NCI-H187 treated with DMSO at 0.1 percent for 48 hours (cell line): ENCODE measurements at regions not wholly inside any gene's neighbourhood (a gene's known extent, or its start where the extent isn't known, plus 50 kb on each side); places are given as distances from the start of the nearest gene placed in this dataset.

Experiments used
- DNase-seq: peaks from one replicate; lab custom pipeline; 2025; lab: John Stamatoyannopoulos, UW

DNA sequence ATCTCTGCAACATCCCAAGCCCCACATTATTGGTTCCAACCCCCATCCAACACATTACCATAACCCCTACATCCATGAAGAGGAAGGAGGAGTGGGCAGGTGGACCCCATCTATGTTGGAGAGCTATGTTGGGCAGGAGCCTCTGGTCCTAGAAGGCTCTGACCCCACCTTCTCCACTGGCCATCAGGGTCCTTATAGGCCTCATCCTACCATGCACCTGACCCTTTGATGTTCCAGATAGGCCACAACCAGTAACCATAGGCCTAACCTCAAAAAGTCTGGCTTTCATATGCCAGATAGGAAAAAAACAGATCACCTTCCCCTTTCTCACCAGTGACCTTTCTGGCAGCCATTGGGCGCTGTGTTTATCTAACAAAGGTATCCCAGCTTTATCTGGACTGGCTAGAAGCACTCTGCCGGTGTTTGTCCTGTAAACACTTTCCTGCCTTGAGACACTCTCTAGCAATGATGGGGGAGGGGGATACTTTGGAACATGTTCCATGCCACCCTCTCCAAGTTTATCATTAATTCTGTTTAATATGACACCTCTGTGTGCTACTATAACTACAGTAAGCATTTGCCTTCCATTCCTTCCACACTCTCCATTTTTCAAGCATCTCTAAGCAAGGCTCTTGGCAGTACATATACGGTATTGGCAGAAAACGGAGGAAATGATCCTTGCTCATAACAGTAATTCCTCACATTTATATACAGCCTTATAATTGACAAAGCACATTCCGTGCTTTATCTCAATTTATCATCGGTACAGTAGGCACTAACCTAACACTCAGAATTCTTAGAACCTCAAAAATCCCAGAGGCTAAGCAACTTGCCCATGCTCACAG is 377.1 kb downstream of the VPS13C start:
- no peak for DNase-seq

DNA sequence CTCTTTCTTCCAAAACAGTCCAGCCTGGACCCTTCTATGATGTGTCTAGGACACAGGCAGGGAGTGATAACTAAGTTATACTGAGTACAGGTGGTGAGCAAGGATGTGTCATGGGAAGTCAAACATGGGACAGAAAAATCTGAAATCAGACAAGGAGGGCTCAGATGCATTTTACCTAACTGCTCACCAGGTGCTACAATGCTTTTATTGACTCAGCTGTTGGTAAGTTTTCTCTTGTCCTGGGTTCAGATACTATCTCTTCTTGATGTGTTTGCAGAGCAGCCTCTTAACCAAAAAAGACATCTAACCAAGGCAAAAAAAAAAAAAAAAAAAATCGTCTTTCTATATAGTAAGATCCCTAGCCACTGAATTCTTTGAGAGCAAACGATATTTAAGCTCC is 378.6 kb downstream of the VPS13C start:
- no peak for DNase-seq

DNA sequence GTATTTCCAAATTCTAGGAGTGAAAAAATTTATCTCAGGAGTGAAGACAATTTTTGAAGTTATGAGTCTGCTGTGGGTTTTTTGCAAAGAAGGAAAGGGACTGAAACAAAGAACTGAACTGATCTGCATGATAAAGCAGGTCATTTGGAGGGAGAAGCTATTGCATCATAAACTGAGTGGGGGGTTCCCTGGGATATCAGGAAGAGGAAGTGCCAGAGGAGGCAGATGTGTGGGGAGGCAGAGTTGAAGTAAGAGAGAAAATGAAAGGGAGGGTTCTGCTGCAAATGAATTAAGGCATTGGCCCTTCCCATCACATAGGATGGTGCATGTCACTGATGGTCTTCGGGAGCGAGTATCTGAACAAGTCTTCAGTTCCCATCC is 379.2 kb downstream of the VPS13C start:
- DNase-seq, result no peak

DNA sequence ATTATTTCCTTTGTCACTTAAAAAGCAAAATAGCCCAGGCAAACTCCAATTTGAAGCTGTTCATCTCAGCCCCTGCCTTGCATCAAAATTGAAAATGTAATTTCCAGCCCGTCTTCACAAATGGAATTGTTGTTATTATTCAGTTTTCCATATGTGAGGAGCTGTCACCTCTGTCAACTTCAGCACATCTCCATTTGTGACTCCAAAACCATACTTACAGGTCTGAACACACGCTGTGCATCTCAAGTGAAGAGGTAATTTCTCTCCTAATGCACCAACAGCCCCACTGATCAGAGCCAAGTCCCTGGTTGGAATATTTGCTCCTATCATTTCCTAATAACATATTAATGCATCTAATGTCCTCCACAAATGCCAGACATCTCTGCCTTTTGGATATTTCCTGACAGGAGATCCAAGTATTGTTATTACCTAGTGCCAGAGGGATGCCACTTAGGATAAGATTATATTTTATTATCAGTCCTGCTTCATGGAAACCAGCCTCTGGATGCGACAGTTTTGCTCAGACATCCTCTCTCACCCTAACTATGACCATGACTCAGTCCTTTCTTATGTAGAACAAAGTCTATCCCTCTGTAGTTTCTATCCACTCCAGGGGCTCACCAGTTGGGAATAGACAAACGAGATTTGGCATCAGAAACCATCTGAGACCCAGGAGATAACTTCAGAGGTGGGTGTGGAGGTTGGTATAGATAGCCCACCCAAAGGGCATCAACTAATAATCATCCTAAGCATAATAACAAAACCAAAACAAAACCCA is 379.8 kb downstream of the VPS13C start:
- no peak for DNase-seq

DNA sequence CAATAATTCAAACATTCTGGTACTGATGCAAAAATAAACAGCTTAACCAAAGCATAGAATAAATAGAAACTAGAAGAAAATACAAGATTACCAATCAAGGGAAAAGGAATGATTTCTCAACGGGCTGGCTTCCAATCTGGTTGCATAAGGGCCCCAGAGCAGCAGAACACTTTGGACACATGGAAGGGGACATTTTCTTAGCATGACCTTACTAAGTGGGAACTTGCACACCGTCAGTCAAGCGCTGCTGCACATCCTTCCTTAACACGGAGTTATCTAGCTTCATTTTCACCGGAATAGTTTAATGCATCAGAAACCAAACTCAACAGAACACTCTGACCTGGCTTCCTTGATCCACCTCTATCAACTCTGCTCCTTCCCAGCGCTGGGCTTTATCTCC is 388.5 kb downstream of the VPS13C start:
- DNase-seq, result no peak

DNA sequence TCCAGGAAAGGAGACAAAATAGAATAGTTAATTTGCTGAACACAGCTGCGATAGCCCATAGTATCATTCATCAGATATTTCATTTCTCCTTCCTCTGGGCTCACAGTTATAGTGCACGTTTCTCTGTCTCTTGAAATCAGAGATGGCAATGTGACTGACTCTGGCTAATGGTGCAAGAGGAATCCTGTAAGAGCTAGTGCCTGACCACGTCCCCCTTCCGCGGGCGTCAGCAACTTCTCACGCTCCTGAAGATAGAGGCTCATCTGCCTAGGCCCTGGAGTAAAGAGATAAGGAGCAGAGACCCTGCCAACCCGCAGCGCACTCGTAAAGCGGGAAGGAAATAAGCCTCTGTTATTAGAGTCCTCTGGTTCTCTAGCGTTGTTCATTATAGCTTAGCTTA is 391.8 kb downstream of the VPS13C start:
- DNase-seq, result no peak

DNA sequence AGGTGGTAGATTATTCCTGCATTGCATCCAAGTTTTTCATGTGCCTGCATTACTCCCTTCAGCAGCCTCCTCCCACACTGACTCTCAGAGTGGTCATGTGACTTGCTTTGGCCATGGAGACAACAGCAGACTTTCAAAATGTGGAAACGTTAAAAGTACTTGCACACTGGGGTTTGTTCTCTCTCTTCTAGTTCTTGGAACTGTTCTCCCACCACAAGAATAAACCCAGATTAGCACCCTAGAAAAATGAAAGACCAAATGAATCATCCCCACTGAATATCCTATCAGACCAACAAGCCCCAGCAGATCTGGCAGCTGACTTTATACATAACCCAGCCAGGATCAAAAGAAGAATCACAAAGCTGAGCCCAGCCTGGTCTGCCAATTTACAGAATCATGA is 398.5 kb downstream of the VPS13C start:
- no peak for DNase-seq

DNA sequence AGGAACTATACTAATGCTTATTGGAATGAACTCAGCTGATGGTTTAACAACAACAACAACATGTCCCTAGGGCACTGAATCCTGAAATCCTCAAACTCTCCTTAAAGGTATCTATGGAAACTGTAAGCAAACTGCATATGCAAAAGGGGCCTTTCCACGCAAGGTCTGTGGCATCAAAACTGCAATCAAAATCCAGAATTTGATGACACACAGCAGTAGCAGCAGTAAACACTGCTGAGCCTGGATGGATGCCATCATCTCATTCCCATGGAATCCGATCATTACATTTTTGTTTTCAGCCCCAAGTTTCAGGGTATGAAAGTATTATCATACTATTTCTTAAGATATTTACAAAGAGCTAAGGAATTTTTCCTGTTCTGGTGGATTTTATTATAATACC is 399.7 kb downstream of the VPS13C start:
- DNase-seq, result no peak

DNA sequence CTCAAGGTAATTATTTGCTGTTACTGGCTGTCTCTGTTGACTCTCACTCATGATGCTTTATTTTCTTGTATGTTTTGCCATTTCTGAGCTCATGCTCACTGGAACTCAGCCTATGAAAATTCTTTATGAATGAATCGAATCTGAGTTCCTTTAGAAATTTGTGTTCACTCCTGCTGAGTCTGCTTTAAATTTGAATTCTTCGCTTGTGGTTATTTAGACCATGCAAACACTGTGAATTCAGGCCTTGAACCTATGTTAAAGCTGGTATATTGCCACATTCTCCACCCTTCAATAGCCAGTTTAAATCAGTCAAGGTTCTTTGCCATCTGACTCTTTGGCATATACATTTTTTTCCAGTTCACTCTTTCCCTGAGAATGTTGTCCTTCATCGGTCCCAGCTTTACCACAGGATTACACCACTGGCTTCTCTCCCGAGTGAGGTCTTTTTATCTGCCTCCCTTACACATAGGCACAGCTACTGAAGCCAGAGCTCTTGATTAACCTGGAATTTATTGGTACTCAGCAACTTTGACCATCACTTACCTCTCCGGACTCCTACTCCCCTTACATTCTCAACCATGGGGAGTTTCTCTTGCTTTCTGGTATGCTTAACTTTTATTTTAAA is 400.6 kb downstream of the VPS13C start:
- no peak for DNase-seq

DNA sequence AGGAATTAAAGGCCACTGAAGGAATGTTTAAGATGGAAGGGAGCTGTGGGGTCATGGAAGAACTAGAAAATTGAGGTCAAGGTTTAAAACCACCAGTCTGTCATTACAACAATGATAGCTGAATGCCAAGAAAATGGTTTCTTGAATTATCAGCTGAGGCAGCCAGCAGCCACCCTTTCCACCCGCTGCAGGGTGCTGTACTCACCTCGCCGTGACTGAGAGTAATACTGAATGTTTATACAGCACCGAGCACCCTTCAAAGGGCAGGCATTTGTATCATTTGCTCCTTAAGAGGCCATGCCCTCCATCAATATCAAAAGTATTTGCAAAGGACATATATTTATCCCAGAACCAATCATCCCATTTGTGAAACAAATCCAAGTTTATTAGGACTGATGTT is 402.8 kb downstream of the VPS13C start:
- no peak for DNase-seq

DNA sequence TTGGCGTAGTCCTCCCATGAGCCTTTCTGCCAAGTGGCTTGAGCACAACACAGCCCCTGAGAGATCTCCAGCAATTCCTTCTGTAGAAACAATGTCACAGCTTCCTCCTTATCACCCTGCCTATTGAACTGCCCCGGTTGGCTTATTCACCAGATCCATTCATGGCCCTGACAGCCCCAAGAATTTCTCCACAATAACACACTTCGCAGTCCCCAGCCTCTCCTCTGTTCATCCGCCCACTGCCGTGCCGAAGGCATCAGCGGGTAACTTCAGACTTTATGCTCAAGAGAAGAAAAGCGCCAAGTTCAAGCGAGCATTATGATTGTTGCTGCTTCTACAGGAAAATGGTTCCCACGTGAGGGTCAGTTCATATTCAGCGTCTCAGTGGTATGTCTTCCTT is 403.9 kb downstream of the VPS13C start:
- no peak for DNase-seq

DNA sequence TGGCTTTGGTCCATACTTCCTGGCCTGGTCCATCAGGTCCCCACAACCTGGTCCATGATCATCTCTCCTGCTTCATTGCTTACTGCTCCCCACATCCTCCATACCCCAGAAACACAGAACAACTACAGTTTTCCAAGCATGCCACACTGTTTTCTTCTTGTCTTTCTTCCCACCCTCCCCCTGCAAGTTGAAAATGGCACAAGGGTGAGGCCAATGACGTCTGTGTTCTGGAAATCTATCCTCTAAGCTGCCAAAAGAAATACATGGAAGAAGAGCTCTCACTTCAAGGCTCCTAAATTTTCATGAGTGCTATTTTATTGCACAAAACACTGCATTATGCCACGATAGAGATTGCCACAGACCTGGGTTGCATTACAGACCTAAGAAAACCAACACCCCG is 404.4 kb downstream of the VPS13C start:
- DNase-seq, result no peak

DNA sequence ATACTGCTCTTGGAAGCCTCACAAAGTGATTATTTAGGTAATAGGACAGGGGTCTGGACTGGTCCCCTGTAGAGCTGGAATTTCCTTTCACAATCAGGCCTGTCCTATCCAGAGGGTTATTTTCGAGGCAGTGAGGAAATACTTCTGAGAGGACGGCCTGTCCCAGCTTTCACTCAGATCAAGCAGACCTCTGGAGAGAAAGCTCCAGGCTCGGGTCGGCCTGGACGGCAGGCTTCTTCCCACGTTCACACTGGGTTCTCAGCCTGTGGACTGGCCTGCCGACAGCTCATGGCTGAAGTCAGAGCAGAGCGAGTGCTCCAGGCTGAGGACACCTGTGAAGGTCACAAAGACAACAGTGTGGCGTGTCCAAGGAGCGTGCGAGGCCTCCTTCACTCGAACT is 405.3 kb downstream of the VPS13C start:
- no peak for DNase-seq

DNA sequence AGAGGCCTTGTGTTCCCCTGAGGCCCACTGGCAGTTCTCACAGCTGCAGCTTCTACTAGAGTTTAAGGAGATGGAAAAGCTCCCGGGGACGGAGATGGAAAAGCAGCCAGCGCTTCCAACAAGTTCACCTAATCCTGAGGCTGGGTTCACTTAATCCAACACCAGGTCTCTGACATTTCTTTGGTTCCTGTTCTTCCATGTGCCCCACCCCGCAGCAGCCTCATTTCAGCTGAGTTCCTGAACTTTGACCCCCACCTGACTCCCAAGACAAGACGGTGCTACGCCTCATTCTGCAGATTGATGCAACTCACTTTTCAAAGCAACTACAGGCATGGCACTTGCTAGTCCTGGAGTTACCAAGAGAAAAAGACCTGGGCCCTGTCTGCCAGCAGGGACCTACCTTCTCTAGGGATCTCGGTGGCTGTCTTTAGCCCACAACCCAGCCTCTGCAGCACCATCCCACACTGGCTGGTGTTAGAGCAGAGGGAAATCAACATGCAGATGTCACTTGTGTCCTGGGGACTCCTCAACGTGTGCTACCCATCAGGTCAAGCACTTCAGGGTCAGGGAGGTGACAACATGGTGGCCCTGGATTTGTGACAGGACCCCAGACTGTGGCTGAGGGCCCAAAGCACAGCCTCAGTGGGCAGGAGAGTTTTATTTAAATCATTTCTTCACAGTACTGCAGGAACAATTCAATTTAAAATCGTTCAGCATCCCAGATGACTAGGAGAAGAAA is 406.1 kb downstream of the VPS13C start:
- no peak for DNase-seq

DNA sequence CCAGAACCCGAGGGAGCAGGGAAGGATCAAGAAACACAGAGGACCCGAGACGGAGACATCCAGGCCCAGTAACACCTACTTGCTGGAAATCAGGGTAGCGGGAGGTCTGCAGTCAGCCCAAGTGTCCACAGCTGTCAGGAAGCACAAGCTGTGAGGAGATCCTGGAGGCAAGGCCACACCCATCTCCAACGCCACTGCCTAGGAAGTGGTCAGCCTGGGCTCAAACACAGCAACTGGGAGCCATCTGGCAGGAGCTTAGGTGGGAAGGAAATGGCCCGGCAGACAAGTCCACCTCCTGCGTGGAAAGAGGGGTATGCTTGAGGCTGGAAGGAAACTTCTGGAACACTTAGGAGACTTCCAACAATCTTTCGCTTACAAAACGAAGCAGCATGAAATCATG is 407.1 kb downstream of the VPS13C start:
- no peak for DNase-seq

DNA sequence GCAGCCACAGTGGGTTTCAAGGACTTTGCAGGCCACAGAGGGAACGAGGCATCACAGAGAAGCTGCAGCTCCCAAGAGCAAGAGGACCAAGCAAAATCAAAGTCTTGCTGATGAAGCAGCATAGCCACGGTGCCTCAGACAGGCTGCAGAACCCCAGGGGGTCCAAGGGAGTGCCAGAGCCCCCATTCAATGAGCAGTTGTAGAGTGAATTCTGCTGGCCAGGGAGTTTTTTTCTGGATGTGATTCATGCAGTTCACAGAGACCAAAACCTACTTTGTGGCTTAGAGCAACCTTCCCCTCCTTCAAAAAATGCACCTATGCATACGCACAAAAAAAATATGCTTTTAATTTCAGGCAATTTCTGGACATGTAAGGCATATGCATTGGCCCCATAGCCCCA is 409.0 kb downstream of the VPS13C start:
- DNase-seq, result no peak

DNA sequence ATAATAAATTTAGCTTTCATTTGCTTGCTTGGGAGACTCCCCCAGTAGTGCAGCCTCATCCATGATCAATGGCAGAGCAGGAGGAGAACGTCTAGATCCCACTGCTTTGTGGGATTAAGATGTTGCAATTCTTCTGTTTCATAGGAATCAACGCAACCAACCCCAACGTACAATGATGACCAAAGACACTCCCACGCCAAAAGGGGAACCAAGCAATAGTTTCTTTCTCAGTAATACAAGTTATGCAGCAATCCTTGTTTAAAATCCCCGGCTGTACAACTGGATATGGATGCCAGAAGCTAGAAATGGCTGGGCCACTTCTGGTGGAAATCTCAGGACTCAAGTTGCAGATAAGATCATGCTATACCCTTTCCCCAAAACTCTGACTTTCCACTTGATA is 411.2 kb downstream of the VPS13C start:
- no peak for DNase-seq

DNA sequence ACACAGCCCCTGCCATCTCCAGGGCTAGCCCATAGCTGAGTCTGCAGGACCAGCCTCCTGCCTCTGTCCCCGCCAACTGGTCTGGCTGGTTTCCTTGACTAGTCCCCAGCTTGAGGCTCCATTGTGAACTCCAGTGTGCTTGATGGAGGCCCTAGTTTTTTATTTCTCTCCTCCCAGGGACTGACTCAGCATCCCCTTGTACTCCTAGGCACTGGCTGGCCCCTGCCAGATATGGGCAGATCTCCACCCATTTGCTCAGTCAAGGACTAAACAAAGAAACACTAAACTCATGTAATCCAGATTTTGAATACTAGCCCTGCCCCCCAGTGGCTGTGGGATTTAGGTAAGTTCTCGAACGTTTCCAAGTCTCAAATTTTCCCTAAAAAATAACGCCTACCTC is 415.4 kb upstream of the RORA start:
- DNase-seq, result no peak

DNA sequence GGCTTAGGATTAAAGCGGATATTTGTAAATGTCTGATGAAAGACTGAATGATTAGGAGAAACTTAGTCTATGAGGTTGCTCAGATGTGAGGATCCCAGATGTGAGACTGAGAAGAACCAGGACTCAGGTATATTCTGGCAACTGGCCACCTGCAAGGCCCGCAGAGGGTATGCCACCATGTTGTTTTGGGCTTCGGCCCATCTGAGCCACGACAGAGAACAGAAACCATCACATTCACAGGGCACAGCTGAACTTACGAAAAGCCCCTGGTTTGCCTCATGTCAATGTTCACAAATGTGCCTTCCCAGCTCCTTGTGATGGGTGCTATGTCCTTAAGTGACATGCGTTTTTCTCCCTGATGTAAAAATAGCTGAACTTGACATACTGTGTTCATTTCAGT is 412.5 kb upstream of the RORA start:
- DNase-seq, result no peak

DNA sequence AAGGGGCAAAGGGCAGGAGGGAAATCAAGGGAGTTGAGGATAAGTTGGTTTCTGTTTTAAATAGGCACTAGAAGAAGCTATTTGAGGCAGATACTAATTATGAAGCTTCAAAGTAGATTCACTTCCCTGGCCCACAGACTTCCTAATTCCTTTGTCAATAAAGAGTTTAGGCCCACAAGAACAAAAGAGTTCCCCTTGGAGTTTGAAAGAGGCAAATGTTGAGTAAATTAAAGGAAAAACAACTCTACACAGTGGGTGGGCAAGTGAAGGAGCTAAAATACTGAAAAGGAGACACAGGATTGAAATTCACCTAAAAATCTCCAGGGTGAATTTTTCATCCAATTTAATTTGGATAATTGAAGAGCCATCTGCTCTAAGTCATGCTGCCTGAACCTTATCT is 411.7 kb upstream of the RORA start:
- DNase-seq, result no peak

DNA sequence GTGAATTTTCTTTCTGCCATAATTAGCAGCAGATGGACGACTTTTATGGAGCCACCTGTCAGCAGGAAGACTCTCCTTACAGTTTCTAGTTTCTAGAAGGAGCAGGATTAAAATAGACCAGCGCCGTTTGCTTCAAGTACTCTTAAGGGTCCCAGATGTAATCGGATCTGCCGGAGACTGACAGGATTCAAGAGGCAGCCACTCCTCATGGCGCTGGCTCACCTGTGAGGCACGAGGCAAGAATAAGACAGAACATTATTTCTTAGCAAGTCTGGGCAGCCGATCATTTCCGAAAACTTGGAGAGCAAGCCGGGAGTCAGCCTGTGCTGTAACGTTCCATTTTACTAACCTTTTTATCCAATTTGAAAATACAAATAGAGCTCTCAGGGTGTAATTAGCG is 410.4 kb upstream of the RORA start:
- DNase-seq, result peak; percentile 69

DNA sequence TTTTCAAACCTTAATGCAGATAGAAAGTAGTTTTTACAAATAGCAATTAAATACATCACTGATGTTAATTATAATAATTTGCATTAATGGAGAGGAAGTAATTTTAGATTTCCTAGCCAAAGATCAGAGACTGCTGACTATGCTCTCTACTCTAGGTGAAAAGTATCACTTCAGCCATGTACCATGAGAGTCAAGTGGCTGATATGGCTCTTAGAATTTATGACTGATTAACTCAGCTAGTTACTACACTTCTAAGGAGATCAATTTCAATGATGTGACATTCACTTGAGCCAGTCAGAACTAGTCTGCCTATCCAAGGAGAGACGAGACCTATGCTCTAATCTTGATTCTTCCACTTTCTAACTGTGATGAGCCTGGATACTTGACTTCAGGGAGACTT is 405.7 kb upstream of the RORA start:
- DNase-seq, result no peak

DNA sequence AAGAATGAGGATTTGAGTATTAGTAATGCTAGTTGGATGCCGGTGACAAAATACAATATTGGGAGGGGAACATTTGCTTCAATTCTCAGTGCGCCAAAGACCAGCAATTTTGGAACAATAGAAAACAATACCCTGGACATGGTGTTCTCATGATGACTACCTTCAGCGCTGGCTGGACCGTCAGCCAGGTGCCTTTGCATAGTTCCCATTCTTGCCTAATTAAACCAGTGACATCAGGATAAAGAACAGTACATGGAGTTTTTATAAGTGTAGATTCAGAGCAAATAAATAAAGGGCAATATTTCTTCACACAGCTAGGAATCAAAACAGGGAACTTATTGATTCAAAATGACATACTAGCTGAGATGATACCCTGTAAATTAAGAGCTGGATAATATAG is 404.8 kb upstream of the RORA start:
- DNase-seq, result no peak
